Fibroblast of peridontal ligament (primary cell): ENCODE measurements at regions not wholly inside any gene's neighbourhood (a gene's known extent, or its start where the extent isn't known, plus 50 kb on each side); places are given as distances from the start of the nearest gene placed in this dataset.

Source experiments
- DNase-seq: peaks from one replicate; pipeline ENCODE4 v3.0.0-alpha.2; 2010; ENCODE audit errors: extremely low read depth

DNA sequence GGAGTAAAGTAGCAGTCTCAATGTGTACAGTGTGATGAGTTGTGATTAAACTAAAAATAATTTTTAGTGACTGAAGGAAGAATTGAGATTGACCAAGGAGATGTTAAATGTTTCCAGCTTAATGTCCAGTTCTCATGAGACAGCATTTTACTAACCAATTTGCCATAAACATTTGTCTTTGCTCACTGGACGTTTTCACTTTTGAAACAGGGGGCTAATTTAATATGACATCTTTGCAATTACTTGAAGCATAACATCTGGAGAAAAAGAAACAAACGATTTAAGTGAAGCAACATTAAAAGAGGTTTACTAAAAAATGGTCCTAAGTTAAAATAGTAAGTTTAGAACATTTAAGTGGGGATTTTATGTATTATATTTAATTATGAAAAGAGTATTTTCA lies 443.8 kb downstream of the BCKDHB start:
- peak; percentile 87 for DNase-seq

DNA sequence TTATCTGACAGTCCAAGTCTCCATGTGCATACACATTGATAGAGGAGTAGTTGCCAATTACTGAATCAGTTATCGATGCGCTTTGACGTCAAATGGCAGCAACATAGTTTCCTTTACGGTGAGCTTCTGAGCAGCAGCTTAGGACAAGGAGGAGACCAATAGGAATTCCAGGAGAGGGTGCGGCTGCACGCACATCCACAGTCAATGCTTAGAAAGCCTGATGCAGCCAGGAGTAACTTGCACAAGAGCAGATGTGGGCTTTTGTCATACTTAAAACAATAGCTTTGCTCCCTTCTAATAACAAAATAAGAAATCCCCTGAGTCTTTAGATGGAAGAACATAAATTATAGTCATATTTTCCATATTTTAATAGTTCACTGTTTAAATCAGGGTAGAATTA lies 442.1 kb downstream of the BCKDHB start:
- peak; percentile 59 for DNase-seq

- peak; percentile 96 for DNase-seq
Observed at GRCh38 chr6:80547827-80548226, 441.4 kb downstream of the BCKDHB start.

GRCh38 chr6:80544976-80545722 lies 438.7 kb downstream of the BCKDHB start:
- DNase-seq = no peak

GRCh38 chr6:80544555-80544954 lies 438.1 kb downstream of the BCKDHB start:
- DNase-seq = no peak

DNA sequence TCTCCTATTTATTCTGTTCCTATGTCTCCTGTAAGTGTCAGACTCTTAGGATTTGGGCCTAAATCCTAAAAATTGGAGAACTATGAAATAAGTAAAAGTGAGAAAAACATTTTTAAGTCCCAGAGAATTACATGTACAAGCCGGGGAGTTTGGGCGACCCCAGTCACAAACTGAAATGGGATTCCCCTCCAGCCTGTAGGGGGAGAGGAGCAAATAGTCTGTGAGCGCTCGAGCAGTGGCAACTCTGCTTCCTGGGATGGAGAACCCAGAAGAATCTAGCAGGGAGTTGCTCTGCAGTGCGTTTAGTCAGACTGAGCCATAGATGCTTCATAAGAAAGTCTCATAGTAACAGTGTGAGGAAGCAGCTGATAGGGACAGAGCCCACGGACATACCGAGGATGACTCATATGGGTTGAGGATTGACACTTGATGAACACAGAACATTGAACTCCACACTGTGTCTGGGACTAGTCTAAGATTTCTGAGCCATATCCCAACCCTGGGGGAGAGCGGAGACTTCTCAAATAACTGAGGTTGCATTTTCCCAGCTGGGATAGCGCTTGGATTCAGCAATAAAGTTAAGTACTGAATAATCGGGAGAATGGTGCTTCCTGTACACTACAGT lies 437.2 kb downstream of the BCKDHB start:
- no peak for DNase-seq

DNA sequence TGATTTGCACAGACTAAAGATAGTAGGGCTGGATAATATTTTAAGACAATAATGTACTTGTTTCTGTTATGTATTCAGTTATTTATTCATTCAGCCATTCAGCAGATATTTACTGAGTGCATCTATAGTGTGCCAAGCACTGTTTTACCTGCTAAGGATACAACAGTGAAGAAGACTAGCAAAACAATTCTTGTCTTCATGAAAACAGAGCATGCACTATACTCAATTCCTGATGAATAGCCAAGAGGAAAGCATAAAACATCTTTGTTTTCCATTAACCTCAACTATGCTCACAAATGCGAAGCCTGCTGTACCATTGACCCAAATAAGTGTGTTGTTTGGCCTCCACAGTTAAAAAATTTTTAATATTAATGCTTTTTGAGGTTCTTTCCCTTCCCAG lies 436.7 kb downstream of the BCKDHB start:
- no peak for DNase-seq

GRCh38 chr6:80541886-80542285 lies 435.4 kb downstream of the BCKDHB start:
- DNase-seq = no peak

DNA sequence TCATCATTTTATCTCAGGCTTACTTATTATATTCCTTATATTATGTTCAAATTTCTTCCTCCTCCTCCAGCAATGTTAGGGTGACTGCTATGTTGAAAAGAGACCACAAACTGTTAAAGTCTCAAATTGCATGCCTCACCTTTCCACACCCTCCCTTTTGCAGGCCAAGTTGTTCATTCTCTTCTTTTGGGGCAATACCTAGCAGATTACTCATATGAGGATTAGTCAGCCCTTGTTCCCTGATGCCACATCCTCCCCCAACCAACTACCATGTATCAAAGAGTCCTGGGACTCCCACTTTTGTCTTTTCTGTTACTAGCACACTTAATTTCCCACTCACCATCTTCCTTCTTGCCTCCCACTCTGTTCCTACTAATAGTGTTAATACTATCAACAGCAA lies 434.7 kb downstream of the BCKDHB start:
- no peak for DNase-seq

- DNase-seq = no peak
Observed at GRCh38 chr6:80540700-80541099, 434.2 kb downstream of the BCKDHB start.

DNA sequence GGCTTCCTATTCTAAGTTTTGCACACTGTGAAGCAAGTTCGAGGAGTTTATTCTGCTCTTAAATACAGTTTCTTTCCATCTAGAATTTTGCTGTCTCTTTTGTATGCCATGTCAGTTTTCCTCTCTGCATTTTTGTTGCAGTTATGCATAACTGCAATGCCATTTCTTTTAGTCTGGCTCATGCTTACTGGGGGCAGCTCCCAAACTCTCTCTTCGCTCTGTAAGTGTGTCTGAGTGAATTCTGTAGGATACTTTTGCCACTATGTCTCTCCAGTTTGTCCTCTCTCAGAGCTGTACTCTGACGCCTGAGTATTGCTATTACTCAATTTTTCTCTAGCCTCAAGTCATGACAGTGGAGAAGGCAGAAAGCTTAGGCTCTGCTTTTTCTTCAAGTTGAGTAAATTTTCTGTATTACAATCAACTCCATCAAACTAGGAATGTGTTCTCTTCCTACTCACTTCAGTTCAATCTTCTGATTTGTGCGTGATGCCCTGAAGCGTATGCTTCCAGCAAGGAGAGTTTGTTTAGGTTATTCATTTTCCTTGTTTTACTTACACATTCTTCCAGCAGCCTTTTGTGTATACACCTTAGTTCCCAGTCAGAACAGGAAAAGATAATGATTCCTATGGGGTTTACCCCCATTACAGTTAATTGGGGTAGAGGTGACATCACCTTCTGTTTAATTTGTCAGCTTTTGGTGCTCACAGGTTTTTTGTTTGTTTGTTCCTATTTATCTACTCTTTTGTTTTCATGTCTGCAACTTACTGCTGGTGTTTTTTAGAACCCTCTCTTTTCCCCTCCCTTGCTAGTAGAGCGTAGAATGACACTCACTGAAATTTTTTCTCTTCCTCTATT lies 430.9 kb downstream of the BCKDHB start:
- DNase-seq = no peak

GRCh38 chr6:80535914-80536565 lies 429.6 kb downstream of the BCKDHB start:
- no peak for DNase-seq

GRCh38 chr6:80531681-80532619 lies 425.5 kb downstream of the BCKDHB start:
- peak; percentile 67 for DNase-seq

DNA sequence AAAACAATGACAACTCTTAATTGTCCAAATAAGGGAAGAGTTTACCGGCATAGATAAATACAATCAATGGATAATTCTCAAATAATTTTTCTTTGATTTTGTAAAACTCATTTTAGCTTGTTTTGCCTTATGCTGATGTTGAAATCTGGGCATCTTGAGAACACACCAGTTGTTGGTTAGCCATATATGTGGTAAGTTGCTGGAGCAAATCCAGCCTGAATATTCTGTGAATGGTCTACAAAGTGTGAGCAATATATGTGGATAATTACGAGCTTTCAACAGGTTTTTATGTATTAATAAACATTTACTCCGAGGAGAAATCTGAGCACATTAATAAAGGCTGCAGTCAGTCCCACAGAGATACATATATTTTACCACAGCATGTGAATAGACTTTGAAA lies 423.6 kb downstream of the BCKDHB start:
- DNase-seq = no peak

DNA sequence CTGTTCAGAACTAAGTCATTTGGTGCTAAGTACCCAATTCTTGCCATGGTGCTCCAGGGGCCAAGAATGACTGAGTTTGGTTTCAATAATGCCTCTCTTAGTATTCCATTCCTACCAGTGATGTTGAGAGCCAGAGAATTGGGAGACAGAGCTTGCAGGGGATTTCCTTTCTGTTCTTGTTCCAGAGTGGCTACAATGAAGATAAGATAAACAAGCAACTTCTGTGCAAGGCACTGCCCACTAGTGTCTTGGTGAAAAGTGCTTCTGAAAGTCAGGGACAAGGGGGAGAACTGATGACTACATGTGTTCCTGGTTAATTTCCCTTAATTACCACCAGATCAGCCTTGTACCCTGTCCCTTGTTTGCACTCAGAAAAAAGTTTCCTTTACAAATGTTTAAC lies 421.6 kb downstream of the BCKDHB start:
- DNase-seq = peak; percentile 59

- DNase-seq = no peak
Observed at GRCh38 chr6:80527552-80528052, 421.1 kb downstream of the BCKDHB start.

- DNase-seq = no peak
Observed at GRCh38 chr6:80523531-80523997, 417.1 kb downstream of the BCKDHB start.

DNA sequence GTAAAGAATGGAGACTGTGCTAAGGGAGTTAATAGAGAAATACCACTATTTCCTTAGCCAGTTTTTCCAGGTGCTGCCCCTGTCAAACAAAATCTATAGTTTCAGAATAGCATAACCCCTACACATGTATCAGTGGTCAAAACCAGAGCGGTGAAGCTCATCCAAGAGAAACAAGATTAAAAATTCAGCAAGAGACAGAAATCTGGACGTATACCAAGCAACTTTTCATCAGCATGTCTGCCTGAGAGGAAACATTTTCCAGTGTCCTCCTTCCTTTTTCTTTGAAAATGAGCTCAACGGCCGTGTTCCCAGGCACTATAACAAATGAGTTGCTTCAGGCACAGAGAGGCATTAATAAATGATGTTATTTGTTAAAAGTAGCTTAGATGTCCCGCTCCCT lies 416.5 kb downstream of the BCKDHB start:
- DNase-seq = no peak

DNA sequence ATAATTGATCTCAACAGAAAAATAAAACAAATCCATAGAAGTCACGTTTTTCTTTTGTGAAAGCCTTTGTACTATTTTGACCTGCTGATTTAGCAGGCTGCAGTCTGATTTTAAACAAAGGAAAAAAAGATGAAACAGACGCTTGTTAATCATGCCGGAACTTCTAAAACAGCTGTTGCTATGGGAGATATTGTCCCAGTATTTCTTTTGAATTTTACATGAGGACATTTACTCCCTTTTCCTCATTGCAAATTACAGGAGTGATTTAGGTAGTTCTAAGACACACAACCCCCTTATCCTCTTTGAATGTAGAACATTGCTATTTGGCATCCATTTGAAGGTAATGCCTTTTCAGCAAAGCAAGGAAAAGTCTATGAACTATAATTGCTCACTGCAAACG lies 416.1 kb downstream of the BCKDHB start:
- no peak for DNase-seq

GRCh38 chr6:80519811-80520594 lies 413.5 kb downstream of the BCKDHB start:
- peak; percentile 92 for DNase-seq
